HL-60 (cell line): ENCODE measurements at regions not wholly inside any gene's neighbourhood (a gene's known extent, or its start where the extent isn't known, plus 50 kb on each side); places are given as distances from the start of the nearest gene placed in this dataset.
"Not testable (repeated sequence)": the region's sequence is repeated elsewhere in the genome, so short reads cannot be mapped to it uniquely, and the experiment has no call there.

Experiments used
- GABPA ChIP-seq: IDR thresholded peaks from 2 replicates; pipeline ENCODE4 v1.6.1; 2012; ENCODE audit warnings: low read depth
- POLR2AphosphoS5 ChIP-seq: IDR thresholded peaks from 2 replicates; pipeline ENCODE4 v1.6.1; 2012; ENCODE audit warnings: low read depth
- SPI1 ChIP-seq: IDR thresholded peaks from 2 replicates; pipeline ENCODE4 v1.6.1; 2012; ENCODE audit warnings: low read depth, mild to moderate bottlenecking, borderline replicate concordance
- TF ChIP-seq, protein P1 (sequence below): IDR thresholded peaks from one replicate; pipeline ENCODE4 v1.5.1; 2011; ENCODE audit warnings: low read length, control low read depth, inconsistent platforms; ENCODE audit not compliant: insufficient read depth
- TF ChIP-seq, protein P2 (sequence below): IDR thresholded peaks from 2 replicates; pipeline ENCODE4 v1.6.1; 2012; ENCODE audit warnings: low read depth; ENCODE audit not compliant: insufficient replicate concordance

DNA sequence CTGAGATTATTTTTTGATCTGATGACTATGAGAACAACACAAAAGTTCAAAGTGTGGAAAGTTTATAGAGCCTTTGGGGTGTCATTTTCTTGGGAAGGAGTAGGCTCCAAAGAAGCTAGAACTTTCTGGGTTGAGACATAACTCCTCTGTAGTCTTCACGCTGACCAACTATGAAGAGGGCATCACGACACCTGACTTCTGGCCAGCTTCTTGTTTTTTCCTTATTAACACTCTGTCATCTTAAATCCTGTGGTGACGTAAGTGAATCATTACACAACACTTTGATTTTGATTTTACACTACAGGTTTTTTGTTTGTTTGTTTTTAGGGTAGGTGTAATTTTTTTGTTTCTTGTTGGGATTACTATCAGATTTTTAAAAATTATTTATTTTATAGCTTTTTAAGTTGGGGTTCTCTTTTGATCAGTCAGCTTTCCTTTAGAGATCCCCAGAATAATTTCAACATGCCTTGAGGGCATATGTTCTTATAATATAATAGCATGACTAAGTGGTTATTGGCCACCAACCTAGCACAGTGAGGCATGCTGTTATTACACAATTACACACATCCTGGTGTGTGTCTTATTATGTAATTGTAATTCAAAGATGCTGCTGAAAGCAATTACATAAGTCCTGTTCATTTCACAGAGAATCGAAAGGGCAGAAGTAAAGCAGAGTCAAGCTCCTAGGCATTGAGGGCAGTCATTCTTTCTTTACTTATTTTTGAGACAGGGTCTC lies 281.6 kb upstream of the NOTCH2NLA start:
- TF ChIP-seq, protein P1, sequence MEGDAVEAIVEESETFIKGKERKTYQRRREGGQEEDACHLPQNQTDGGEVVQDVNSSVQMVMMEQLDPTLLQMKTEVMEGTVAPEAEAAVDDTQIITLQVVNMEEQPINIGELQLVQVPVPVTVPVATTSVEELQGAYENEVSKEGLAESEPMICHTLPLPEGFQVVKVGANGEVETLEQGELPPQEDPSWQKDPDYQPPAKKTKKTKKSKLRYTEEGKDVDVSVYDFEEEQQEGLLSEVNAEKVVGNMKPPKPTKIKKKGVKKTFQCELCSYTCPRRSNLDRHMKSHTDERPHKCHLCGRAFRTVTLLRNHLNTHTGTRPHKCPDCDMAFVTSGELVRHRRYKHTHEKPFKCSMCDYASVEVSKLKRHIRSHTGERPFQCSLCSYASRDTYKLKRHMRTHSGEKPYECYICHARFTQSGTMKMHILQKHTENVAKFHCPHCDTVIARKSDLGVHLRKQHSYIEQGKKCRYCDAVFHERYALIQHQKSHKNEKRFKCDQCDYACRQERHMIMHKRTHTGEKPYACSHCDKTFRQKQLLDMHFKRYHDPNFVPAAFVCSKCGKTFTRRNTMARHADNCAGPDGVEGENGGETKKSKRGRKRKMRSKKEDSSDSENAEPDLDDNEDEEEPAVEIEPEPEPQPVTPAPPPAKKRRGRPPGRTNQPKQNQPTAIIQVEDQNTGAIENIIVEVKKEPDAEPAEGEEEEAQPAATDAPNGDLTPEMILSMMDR: not testable (repeated sequence)
- TF ChIP-seq, protein P2, sequence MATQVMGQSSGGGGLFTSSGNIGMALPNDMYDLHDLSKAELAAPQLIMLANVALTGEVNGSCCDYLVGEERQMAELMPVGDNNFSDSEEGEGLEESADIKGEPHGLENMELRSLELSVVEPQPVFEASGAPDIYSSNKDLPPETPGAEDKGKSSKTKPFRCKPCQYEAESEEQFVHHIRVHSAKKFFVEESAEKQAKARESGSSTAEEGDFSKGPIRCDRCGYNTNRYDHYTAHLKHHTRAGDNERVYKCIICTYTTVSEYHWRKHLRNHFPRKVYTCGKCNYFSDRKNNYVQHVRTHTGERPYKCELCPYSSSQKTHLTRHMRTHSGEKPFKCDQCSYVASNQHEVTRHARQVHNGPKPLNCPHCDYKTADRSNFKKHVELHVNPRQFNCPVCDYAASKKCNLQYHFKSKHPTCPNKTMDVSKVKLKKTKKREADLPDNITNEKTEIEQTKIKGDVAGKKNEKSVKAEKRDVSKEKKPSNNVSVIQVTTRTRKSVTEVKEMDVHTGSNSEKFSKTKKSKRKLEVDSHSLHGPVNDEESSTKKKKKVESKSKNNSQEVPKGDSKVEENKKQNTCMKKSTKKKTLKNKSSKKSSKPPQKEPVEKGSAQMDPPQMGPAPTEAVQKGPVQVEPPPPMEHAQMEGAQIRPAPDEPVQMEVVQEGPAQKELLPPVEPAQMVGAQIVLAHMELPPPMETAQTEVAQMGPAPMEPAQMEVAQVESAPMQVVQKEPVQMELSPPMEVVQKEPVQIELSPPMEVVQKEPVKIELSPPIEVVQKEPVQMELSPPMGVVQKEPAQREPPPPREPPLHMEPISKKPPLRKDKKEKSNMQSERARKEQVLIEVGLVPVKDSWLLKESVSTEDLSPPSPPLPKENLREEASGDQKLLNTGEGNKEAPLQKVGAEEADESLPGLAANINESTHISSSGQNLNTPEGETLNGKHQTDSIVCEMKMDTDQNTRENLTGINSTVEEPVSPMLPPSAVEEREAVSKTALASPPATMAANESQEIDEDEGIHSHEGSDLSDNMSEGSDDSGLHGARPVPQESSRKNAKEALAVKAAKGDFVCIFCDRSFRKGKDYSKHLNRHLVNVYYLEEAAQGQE: not testable (repeated sequence)
- not testable (repeated sequence) for TF ChIP-seq GABPA, SPI1, POLR2AphosphoS5
